GM12872 (cell line): ENCODE measurements at regions not wholly inside any gene's neighbourhood (a gene's known extent, or its start where the extent isn't known, plus 50 kb on each side); places are given as distances from the start of the nearest gene placed in this dataset.

Experiments
- TF ChIP-seq, protein P1 (sequence below): IDR thresholded peaks from 3 replicates; pipeline ENCODE4 v1.5.1; 2011; ENCODE audit warnings: low read depth, mild to moderate bottlenecking, low read length, moderate library complexity; ENCODE audit not compliant: insufficient read depth

DNA sequence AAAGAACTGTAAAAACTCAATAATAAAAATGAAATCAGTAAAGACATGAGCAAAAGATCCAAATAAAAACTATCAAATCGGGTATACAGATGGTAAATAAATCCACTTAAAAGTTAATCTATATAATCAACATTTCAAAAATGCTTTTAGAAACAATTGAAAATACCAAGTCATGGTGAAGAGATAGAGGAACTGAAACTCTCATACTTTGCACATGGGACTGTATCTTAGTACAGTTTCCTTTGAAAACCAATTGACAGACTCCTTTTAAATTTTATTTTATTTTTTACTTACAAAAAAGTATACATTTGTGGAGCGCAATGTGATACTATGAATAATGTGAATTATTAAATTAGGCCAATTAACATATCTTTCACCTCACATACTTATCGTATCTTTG, 98.6 kb upstream of the FAR2 start:
- TF ChIP-seq, protein P1, sequence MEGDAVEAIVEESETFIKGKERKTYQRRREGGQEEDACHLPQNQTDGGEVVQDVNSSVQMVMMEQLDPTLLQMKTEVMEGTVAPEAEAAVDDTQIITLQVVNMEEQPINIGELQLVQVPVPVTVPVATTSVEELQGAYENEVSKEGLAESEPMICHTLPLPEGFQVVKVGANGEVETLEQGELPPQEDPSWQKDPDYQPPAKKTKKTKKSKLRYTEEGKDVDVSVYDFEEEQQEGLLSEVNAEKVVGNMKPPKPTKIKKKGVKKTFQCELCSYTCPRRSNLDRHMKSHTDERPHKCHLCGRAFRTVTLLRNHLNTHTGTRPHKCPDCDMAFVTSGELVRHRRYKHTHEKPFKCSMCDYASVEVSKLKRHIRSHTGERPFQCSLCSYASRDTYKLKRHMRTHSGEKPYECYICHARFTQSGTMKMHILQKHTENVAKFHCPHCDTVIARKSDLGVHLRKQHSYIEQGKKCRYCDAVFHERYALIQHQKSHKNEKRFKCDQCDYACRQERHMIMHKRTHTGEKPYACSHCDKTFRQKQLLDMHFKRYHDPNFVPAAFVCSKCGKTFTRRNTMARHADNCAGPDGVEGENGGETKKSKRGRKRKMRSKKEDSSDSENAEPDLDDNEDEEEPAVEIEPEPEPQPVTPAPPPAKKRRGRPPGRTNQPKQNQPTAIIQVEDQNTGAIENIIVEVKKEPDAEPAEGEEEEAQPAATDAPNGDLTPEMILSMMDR: no peak

DNA sequence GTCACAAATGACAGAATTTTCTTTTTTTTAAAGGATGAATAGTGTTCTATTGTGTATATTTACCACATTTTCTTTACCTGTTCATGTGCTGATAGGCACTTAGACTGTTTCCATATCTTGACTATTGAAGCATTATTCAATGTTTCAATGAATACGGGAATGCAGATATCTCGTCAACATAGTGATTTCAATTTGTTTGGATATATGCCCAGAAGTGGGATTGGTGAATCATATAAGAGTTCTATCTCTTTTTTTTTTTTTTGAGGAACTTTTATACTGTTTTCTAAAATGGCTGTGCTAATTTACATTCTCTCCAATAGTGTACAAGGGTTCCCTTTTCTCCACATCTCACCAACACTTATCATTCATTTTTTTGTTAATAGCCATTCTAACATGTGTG, 97.9 kb upstream of the FAR2 start:
- TF ChIP-seq, protein P1: no peak

DNA sequence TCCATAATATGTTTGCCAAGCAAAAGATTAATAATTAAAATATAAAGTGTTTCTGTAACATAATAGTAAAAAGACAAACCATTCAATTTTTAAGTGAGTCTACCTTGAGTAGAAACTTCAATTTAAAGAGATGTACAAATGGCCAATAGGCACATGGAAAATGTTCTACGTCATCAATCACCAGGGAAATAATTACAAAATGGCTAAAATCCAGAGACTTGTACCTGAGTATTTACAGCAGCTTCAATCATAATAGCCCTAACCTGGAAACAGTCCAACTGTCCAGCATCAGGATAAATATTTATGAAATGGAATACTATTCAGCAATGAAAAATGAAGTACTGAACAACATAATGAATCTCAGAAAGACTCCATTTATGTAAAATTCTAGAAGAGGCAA, 95.5 kb upstream of the FAR2 start:
- TF ChIP-seq, protein P1: no peak

DNA sequence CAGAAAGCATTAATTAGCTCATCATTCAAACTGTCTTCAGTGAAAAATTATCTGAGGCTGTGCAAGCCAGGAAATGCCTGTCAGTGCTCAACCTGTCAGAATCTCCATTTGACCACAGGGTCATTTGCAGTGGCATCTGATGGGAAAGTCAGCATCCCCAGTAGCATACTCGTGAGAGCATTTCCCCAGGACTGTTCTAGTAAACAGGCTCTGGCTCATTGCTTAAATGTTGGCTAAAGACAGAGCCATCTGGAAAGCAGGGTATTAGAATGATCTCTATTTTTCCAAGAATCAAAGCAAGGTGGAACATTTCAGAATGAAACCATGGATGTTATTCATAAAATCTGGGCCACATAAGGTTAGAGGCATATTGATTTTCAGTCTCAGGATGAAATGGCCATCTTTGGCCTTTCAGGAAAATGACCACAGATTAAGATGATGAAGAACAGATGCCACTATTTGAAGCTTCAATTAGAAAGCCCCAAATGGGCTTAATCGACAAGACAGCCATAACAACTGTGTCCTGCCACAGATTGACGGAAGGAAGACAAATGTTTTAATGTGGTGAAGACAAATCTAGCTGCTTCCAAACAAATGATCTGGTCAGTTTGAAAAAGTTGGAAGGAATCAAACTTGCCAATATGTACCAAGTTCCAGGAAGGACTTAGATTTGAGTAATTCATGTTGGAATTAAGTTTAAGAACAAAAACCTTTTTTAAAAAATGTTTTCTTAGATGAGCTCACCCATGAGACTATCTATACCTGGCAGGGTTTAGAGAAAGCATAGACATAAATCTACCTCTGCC, 94.0 kb upstream of the FAR2 start:
- TF ChIP-seq, protein P1: no peak

DNA sequence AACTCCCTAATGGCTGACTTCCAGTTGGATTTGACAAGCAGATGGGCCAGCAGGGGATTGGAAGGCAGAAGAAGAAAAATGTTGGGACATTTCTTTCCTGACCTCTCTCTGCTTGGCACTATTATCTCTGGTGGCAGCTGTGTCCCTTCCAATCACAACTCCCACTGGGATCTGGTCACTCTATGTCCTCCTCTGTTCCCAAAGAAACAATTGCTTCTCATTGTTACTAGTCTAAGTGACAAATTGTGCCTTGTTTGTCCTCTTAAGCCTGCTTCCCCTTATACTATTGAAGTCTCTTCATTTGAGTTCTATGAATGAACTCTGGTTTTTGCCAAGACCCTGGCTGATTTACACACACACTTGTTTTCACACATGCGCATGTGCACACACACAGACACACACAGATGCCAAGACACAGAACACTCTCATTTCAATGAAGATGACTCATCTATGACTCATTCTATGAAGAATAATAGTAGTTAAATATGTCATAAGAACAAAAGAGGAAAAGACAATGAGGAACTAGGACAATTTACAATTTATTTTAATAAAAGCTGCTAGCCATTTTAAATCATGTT, 83.0 kb upstream of the FAR2 start:
- TF ChIP-seq, protein P1: no peak

DNA sequence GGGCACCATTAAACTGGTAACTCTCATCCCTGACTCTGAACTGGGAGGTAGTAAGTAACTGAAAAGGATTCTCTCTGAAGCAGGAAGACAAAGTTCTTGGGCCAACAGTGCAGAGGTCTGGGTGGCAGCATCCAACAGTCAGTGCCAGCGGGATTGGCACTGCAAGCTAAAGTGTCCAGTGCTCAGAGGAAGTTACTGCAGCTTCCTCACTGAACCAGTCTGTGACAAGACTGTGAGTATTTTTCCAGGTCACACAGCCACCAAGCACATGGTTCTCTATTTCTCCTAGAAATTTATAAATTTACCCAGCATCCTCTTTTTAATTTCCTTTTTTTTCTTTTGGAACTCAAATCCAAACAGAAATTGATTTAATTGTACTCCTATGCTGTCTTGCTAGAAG, 81.6 kb upstream of the FAR2 start:
- TF ChIP-seq, protein P1: no peak

DNA sequence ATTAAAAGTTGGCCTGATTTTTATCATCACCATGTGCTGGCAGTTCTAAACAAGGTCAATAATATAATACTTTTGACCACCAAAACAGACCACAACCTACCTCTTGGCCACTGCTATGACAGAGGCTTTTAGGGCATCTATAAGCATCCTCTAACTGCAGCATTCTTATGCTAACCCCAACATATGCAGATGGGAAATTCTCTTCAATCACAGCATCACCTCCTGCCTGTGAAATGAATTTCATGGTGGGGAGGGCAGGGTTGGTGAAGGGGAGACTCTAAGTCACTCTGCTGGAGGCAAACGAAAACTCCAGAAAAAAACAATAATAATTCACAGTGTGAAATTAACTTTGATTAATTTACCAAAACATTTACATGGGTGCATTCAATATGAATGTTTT, 78.8 kb upstream of the FAR2 start:
- TF ChIP-seq, protein P1: no peak
